T follicular helper cell (primary cell): ENCODE measurements at regions not wholly inside any gene's neighbourhood (a gene's known extent, or its start where the extent isn't known, plus 50 kb on each side); places are given as distances from the start of the nearest gene placed in this dataset.
"Not testable (repeated sequence)": the region's sequence is repeated elsewhere in the genome, so short reads cannot be mapped to it uniquely, and the experiment has no call there.

Experiments
- DNase-seq: peaks from one replicate; pipeline ENCODE4 v3.0.0-alpha.2; 2020; ENCODE audit warnings: low read depth

- no peak for DNase-seq
Measured at GRCh38 chr4:141534985-141535384, 101.4 kb upstream of the IL15 start.

- DNase-seq, result no peak
Measured at GRCh38 chr4:141538001-141538400, 98.4 kb upstream of the IL15 start.

- no peak for DNase-seq
Measured at GRCh38 chr4:141540643-141541042, 95.7 kb upstream of the IL15 start.

GRCh38 chr4:141541851-141542250, 94.5 kb upstream of the IL15 start:
- DNase-seq, result no peak

GRCh38 chr4:141543176-141543575, 93.2 kb upstream of the IL15 start:
- no peak for DNase-seq

- no peak for DNase-seq
Measured at GRCh38 chr4:141543706-141544105, 92.7 kb upstream of the IL15 start.

- DNase-seq, result no peak
Measured at GRCh38 chr4:141548791-141549190, 87.6 kb upstream of the IL15 start.

- DNase-seq, result no peak
Measured at GRCh38 chr4:141560056-141560455, 76.3 kb upstream of the IL15 start.

- no peak for DNase-seq
Measured at GRCh38 chr4:141562649-141563048, 73.7 kb upstream of the IL15 start.

- DNase-seq, result no peak
Measured at GRCh38 chr4:141563723-141564122, 72.7 kb upstream of the IL15 start.

- DNase-seq, result not testable (repeated sequence)
Measured at GRCh38 chr4:141564961-141565360, 71.4 kb upstream of the IL15 start.

GRCh38 chr4:141565379-141566089, 70.8 kb upstream of the IL15 start:
- no peak for DNase-seq

- no peak for DNase-seq
Measured at GRCh38 chr4:141567326-141567915, 69.0 kb upstream of the IL15 start.

- DNase-seq, result no peak
Measured at GRCh38 chr4:141569141-141569540, 67.2 kb upstream of the IL15 start.

GRCh38 chr4:141570290-141570689, 66.1 kb upstream of the IL15 start:
- DNase-seq, result no peak

- DNase-seq, result no peak
Measured at GRCh38 chr4:141571362-141571761, 65.0 kb upstream of the IL15 start.

- DNase-seq, result no peak
Measured at GRCh38 chr4:141571793-141572192, 64.6 kb upstream of the IL15 start.

GRCh38 chr4:141573678-141574077, 62.7 kb upstream of the IL15 start:
- DNase-seq, result no peak

- DNase-seq, result no peak
Measured at GRCh38 chr4:141575884-141576283, 60.5 kb upstream of the IL15 start.

- no peak for DNase-seq
Measured at GRCh38 chr4:141576585-141577110, 59.7 kb upstream of the IL15 start.

- DNase-seq, result no peak
Measured at GRCh38 chr4:141578451-141578850, 57.9 kb upstream of the IL15 start.

- DNase-seq, result no peak
Measured at GRCh38 chr4:141580523-141580922, 55.9 kb upstream of the IL15 start.
